ENCODE measurements at regions not wholly inside any gene's neighbourhood (a gene's known extent, or its start where the extent isn't known, plus 50 kb on each side); places are given as distances from the start of the nearest gene placed in this dataset.
A peak's percentile ranks its signal among the peaks of the same experiment; 100 is the strongest.
"Not testable (repeated sequence)": the region's sequence is repeated elsewhere in the genome, so short reads cannot be mapped to it uniquely, and the experiment has no call there.

DNA sequence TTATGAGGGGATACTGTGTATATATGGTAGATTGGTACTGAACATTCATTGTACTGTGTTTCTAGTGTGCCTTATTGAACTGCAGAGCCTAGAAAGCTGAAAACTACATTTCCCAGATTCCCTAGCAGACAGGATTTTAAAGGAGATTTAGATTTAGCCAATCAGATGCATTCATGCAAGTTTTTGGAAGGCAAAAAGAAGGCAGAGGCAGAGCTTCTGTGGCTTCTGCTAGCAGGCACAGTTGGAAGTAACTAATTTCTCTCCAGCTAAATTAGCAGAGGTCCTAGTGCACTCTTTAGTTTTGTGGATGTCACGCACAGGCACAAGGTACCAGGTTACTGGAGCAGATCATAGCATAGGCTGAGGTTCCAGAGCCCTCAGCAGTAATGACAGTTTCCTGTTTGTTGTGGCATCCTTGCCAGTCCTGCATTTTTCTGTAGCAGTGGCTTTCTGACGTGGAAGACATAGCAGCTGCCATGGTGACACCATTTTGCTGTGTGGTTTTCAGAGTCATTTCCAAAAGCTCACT, 83.7 kb upstream of the CCDC71L start:
- Histone ChIP-seq H3K4me1 (ENCODE audit: insufficient read depth, low read length) (no peaks in the 10 kb centered on the region), H3K56ac (ENCODE audit: insufficient read length, low read depth, low read length) (no peak overlapping the region), H3K4me2 (ENCODE audit: insufficient read depth, insufficient read length, low read length) (peak overlapping the region; percentile 15), H4K91ac (ENCODE audit: insufficient read length, low read depth, low read length) (no peak overlapping the region), H3K27me3 (ENCODE audit: insufficient read depth, low read length) (no peaks in the 10 kb centered on the region), H3K79me2 (ENCODE audit: insufficient read depth, low read length) (no peaks in the 10 kb centered on the region), H3K79me1 (ENCODE audit: insufficient read depth, low read depth, low read length, poor library complexity, severe bottlenecking) (no peaks in the 10 kb centered on the region), H2BK120ac (ENCODE audit: low read depth, low read length, poor library complexity, severe bottlenecking) (no peak overlapping the region), H3K23me2 (ENCODE audit: insufficient read length, low read depth, low read length, poor library complexity, severe bottlenecking) (no peaks in the 10 kb centered on the region), H3K18ac (ENCODE audit: insufficient read length, low read depth, low read length) (no peak overlapping the region), H3K14ac (ENCODE audit: insufficient read depth, low read length) (peak overlapping the region; percentile 26; the same call in 1 of the 2 replicates), H2AFZ (ENCODE audit: low read length) (peak overlapping the region; percentile 98), H3K9me3 (ENCODE audit: control insufficient read depth, low read depth, low read length) (no peaks in the 10 kb centered on the region), H4K5ac (ENCODE audit: insufficient read length, low read depth, low read length) (no peak overlapping the region), H3K27ac (ENCODE audit: insufficient read length, low read depth, low read length) (no peak overlapping the region), H4K8ac (replicated peaks; ENCODE audit: insufficient read length, low read depth, low read length) (no peak overlapping the region), H3K4ac (ENCODE audit: low read depth, low read length) (no peak overlapping the region), H2BK12ac (ENCODE audit: insufficient read length, low read depth, low read length) (no peak overlapping the region), H3T11ph (ENCODE audit: low read length) (no peak overlapping the region), H2AK5ac (ENCODE audit: insufficient read length, low read length) (no peak overlapping the region), H2BK20ac (ENCODE audit: low read depth, low read length, poor library complexity, severe bottlenecking) (no peak overlapping the region), H3K23ac (ENCODE audit: insufficient read length, low read depth, low read length) (no peak overlapping the region), H3K9ac (ENCODE audit: extremely low read depth, insufficient read length, low read length) (no peak overlapping the region), H2BK5ac (ENCODE audit: insufficient read length, low read length) (no peak overlapping the region), H4K20me1 (ENCODE audit: control insufficient read depth, insufficient read depth, insufficient read length) (no peaks in the 10 kb centered on the region), H2BK15ac (ENCODE audit: low read depth, low read length) (no peak overlapping the region)
- H3K36me3 Mint-ChIP-seq (ENCODE audit: insufficient read depth in 1 of 3, low read depth in 3 of 3), result no peaks in the 10 kb centered on the region
- WGBS (ENCODE audit: extremely low coverage, insufficient read length, low lambda C conversion rate), result no CpG with 5 or more reads among the region's 2 CpGs
- H3K27ac Mint-ChIP-seq, result no peak overlapping the region
- H3K27me3 Mint-ChIP-seq (ENCODE audit: low read depth), result no peaks in the 10 kb centered on the region
- H3K4me3 Mint-ChIP-seq, result no peak overlapping the region
- H3K4me1 Mint-ChIP-seq, result peaks cover 4 to 7% of the 10 kb centered on the region in 2 experiments; a peak in 3 of 4 replicates
- TF ChIP-seq, protein P1, sequence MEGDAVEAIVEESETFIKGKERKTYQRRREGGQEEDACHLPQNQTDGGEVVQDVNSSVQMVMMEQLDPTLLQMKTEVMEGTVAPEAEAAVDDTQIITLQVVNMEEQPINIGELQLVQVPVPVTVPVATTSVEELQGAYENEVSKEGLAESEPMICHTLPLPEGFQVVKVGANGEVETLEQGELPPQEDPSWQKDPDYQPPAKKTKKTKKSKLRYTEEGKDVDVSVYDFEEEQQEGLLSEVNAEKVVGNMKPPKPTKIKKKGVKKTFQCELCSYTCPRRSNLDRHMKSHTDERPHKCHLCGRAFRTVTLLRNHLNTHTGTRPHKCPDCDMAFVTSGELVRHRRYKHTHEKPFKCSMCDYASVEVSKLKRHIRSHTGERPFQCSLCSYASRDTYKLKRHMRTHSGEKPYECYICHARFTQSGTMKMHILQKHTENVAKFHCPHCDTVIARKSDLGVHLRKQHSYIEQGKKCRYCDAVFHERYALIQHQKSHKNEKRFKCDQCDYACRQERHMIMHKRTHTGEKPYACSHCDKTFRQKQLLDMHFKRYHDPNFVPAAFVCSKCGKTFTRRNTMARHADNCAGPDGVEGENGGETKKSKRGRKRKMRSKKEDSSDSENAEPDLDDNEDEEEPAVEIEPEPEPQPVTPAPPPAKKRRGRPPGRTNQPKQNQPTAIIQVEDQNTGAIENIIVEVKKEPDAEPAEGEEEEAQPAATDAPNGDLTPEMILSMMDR (conservative IDR thresholded peaks at IDR 0.05), result no peak
- no peaks in the 10 kb centered on the region for H3K9me3 Mint-ChIP-seq
- DNase-seq, result no peak

DNA sequence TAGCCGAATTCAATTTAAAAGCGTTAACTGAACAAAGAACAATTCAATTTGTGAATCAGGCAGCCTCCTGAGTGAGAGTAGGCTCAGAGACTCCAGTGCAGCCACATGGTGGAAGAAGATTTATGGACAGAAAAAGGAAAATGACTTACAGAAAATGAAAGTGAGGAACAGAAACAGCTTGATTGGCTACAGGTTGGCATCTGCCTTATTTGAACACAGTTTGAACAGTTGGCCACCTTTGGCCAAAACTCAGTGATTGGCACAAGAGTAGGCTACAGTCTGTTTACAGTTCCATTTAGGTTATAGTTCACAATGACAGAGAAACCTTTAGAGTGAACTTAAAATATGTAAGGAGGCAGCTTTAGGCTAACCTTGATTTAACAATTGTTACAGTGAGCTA, 86.3 kb upstream of the CCDC71L start:
- H2BK15ac ChIP-seq (ENCODE audit: low read depth, low read length); H4K20me1 ChIP-seq (ENCODE audit: control insufficient read depth, insufficient read depth, insufficient read length); H3K56ac ChIP-seq (ENCODE audit: insufficient read length, low read depth, low read length); H3K4me2 ChIP-seq (ENCODE audit: insufficient read depth, insufficient read length, low read length); H2BK20ac ChIP-seq (ENCODE audit: low read depth, low read length, poor library complexity, severe bottlenecking); H3K27me3 ChIP-seq (ENCODE audit: insufficient read depth, low read length); H3K18ac ChIP-seq (ENCODE audit: insufficient read length, low read depth, low read length); H3K4me1 Mint-ChIP-seq; H3K79me1 ChIP-seq (ENCODE audit: insufficient read depth, low read depth, low read length, poor library complexity, severe bottlenecking); H3K9ac ChIP-seq (ENCODE audit: extremely low read depth, insufficient read length, low read length); H3K36me3 Mint-ChIP-seq (ENCODE audit: insufficient read depth in 1 of 3, low read depth in 3 of 3); H3K4ac ChIP-seq (ENCODE audit: low read depth, low read length); H3K9me3 ChIP-seq (ENCODE audit: control insufficient read depth, low read depth, low read length); H2AFZ ChIP-seq (ENCODE audit: low read length); H3K4me3 Mint-ChIP-seq; H3K23ac ChIP-seq (ENCODE audit: insufficient read length, low read depth, low read length); H3K27ac ChIP-seq (ENCODE audit: insufficient read length, low read depth, low read length); H3K9me3 Mint-ChIP-seq; H3T11ph ChIP-seq (ENCODE audit: low read length); H2BK12ac ChIP-seq (ENCODE audit: insufficient read length, low read depth, low read length); H3K27me3 Mint-ChIP-seq (ENCODE audit: low read depth); H2BK5ac ChIP-seq (ENCODE audit: insufficient read length, low read length); H3K23me2 ChIP-seq (ENCODE audit: insufficient read length, low read depth, low read length, poor library complexity, severe bottlenecking); H2BK120ac ChIP-seq (ENCODE audit: low read depth, low read length, poor library complexity, severe bottlenecking); H4K8ac ChIP-seq (replicated peaks; ENCODE audit: insufficient read length, low read depth, low read length); H3K79me2 ChIP-seq (ENCODE audit: insufficient read depth, low read length); H4K5ac ChIP-seq (ENCODE audit: insufficient read length, low read depth, low read length); H2AK5ac ChIP-seq (ENCODE audit: insufficient read length, low read length); DNase-seq; H3K4me1 ChIP-seq (ENCODE audit: insufficient read depth, low read length); H4K91ac ChIP-seq (ENCODE audit: insufficient read length, low read depth, low read length); H3K14ac ChIP-seq (ENCODE audit: insufficient read depth, low read length); H3K27ac Mint-ChIP-seq: not testable (repeated sequence)
- no CpG with 5 or more reads among the region's 2 CpGs for WGBS (ENCODE audit: extremely low coverage, insufficient read length, low lambda C conversion rate)
